Renal cortical epithelial cell (primary cell): ENCODE measurements at regions not wholly inside any gene's neighbourhood (a gene's known extent, or its start where the extent isn't known, plus 50 kb on each side); places are given as distances from the start of the nearest gene placed in this dataset.

Source experiments
- DNase-seq: peaks from one replicate; pipeline ENCODE4 v3.0.0-alpha.2; 2011; ENCODE audit warnings: low read depth

DNA sequence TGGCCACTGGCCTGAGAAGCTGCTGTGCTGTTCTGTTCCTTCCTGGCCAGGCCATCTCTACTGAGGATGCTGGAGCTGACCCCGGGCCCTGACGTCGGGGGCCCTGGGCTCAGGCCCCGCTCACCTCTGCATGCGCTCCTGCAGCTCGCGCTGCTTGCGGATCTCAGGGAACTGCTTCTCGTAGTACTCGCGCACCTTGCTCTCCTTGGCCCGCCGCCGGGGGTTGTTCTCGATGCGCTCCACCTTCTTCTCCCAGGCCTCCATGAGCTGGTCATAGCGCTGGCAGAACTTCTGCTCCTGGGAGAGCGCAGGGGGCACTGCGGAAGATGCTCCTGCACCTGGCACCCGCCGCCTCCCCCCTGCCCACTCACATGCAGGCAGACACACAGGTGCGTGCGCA, 135.6 kb downstream of the RFLNA start:
- no peak for DNase-seq

DNA sequence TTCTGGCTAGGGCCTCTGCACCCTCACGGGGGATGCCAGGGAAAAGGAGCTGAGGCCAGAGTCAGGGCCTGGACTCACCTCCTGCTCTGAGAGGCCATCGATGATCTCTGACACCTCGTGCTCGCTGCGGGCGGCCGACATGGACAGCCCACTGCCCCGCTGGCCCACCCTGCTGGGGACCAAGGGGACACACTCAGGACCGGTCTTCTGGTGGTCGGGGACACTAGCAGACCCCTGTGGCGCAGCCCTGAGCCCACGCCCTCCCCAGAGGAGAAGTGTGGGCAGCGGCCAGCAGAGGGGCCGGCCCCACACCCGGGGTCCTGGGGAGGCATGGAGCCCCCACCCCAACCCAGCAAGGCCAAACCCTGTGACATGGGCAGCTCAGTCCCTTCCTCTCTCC, 134.6 kb downstream of the RFLNA start:
- no peak for DNase-seq

DNA sequence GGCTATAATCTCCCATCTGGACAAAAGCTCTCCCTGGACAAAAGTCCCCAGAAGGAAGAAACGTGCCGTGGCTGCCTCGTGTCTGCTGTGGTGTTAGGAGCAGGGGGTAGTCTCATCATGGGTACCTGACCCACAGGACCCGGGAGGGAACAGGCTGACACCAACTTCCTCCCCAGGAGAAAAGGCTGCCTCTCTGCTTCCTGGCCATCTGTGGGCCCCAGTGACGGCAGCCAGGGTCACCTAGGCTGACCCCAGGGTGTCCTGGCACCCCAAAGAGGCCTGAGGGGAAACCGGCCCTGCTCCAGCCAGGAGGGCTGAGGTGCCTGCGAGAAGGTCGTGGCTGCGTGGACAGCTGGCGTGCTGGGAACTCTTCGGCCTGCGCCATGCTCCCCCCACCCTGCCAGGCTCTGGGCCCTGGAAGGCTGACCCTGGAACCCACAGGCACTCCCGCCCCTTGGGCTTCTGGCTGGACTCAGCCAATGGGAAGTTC, 133.9 kb downstream of the RFLNA start:
- DNase-seq, result no peak

DNA sequence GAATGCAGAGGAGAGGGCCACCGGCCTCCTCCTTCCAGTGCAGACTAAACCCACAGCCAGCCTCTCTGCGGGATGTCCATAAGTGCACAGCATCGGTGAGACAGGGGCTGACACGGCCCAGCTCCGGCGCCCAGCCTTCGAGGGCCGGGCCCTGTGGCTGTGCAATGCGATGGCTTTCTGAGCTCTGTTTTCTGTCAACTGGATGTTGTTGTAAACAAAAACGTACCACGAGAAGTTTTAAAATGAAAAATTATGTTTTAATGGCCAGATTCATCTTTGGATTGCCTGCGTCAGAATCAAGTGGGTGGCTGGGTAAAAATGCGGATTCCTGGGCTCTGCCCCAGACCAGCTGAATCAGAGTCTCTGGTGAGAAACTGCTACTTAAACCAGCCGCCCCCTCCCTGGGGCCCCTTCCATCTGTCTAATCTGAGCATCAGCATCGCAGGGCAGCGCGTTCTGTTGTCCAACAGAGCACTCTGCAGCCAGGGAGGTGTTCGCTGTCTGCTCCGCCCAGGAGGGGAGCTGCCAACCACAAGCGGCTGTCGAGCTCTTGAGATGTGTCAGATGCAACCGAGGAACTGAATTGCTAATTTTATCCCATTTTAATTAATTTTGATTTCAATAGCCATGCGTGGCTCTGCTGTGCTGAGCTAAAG, 133.4 kb downstream of the RFLNA start:
- DNase-seq, result no peak

DNA sequence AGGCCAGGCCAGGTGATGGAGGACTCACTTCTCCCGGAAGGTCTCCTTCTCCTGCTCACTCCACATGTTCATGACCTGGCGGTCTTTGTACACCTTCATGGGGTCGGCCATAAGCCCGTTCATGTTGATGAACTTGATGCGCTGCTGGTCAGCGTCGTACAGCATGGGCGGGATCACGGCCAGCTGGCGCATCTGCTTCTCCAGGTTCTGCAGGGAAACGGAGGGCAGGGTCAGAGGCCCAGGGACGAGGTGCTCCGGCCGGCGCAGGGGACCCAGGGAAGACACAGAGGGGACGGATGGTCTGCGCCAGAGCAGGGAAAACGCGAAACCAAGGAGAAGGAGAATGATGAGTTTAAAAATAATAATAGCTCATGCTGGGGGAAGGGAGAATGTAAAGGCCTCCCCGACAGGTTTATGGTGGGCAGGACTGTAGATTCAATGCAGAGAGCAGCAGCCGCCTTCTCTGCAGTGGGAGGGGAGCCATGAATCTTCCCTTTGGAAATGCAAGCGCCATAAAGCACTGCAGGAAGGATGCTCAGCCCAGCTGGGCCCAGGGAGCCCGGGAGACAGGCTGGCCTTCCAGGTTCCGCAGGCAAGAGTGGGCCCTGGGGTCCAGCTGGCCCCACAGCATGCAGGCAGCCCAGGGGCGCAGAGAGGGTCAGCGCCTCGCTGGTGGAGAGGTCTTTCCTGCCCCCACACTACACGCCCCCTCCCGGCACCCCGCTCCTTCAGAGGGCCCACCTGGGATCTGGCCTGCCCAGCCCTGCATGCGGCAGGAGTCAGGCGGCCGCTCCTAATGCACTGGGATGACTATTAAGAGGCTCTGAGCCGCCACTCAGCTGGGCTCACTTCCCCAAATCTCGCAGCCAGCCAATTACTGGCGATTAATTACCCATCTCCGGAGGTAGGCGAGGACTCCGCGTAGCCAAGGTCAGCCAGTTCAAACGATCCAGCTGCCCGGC, 132.0 kb downstream of the RFLNA start:
- DNase-seq, result no peak

DNA sequence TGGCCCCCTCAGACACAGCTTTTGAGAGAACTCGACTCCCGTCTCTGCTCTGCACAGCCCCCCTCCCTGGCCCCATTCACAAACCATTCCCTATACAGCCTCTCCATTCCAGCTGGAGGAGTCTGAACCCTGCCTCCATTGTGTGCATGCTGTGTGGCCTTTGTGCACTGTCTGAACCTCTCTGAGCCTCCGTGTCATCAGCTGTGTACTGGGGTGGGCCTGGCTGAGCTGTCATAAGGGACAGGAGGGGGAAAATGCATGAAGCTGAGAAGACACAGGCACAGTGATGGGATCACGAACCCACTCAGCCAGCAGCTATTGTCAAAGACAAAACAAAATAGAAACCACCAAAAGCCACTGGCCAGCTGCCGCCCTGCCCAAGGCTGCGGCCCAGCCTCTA, 130.8 kb downstream of the RFLNA start:
- DNase-seq, result no peak

DNA sequence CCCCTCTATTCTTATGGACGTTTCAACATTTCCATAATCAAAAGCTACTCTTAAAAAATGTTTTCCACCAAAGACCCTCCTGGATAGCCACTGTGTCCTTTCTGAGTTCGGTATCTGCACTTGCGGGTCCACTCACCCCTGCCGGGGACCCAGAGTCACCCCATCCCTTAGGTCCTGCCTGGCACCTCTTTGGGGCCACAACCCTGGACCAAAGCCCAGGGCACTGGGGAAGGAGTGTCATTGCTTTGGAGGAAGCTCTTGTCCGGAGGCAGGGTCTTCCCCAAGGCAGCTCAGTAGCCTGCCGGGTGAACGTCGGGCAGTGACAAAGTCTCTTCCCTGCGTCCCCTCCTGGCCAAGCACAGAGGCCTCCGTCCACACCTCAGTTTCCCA, 129.6 kb downstream of the RFLNA start:
- no peak for DNase-seq

DNA sequence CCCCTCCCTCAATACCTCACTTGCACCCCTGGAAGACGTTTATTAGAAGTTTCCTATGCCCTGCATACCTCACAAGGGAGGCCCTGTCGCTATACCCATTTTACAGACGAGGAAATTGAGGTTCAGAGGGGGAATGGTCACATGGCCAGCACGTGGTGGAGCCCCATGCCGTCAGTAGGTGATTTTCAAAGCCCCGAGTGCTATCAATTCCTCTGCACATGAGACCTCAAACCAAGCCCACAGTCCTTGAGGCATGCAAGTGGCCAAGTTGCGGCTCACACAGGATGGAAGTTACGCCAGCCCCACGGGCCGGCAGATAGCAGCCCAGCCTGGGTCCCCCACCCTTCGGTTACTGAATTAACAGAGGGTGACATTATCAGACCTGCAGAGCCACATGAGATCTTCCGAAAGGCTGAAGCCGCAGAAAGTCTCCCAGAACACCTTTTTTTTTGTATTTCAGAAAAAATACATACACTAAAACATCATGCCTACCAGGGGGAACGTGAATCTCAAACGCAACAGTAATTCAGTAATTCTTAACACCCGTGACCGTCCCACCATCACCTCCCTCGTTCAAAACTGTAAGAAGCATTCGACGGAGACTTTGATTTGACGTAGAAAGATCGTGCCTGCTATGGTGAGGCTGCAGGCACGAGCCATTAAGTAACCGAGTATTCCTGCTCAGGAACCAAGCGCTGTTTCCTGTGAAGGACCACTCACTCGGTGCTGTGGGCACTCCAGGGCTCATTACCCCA, 129.0 kb downstream of the RFLNA start:
- DNase-seq, result no peak

DNA sequence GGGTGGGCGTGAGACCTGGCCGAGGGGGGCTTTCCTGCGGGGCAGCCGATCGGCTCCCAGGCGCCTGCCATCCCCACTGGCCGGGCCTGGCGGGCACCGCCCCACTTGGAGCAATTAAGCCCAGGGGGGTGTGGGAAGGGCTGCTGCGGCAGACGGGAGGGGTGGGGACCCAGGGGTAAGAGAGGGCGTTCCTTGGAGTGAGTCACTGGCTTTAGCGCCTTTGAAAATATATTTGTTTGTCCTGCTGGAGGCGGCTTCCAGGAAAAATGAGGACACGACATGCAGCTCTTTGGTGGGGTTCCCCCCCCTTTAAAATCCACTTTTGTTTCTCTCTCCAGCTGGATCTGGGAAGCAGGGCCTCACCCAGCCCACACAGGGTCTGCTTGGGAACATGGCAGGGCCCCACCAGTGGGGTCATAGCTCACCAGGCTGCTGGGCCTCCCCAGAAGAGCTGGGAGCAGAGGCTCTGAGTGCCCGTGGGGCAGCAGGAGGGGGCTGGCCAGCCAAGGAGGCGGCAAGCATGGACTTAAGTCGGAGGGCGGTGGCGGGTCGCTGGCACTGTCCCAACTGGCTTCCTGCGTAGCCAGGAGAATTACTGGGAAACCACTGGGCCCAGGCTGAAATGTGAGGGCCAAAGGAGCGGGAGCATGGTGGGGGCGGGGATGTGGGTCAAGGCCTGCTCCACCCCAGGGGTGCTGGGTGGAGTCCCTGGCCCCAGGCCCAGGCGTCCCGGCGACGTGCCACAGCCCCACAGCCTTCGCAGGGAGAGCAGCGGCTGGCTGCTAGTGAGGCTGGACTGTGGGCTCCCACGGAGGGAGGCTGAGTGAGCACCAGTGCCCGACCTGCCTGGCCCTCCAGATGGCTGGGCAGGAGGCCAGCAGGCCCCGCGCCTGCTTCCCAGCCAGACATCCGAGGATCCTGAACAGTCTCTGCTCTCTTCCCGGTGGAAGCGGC, 128.0 kb downstream of the RFLNA start:
- peak; percentile 94 for DNase-seq

DNA sequence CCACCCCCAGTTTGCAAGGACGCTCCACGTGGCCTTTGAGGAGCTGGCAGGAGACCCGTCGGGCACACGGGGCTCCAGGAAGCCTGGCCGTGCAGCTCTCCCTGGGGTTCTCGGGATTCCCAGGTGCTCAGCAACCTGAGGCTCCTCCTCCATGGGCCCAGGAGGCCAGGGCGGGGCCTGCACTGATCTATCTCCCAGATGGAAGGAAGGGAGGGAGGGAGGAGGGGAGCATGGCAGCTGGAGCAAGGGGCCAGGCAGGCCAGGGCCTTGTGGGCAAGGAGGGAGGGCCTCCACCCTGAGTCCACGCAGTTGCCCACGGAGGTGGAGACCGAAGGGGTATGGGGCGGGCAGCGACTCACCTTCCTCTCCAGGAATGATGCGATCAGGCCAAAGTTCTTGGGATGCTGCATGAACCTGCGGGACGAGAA, 127.3 kb downstream of the RFLNA start:
- DNase-seq, result peak; percentile 28

DNA sequence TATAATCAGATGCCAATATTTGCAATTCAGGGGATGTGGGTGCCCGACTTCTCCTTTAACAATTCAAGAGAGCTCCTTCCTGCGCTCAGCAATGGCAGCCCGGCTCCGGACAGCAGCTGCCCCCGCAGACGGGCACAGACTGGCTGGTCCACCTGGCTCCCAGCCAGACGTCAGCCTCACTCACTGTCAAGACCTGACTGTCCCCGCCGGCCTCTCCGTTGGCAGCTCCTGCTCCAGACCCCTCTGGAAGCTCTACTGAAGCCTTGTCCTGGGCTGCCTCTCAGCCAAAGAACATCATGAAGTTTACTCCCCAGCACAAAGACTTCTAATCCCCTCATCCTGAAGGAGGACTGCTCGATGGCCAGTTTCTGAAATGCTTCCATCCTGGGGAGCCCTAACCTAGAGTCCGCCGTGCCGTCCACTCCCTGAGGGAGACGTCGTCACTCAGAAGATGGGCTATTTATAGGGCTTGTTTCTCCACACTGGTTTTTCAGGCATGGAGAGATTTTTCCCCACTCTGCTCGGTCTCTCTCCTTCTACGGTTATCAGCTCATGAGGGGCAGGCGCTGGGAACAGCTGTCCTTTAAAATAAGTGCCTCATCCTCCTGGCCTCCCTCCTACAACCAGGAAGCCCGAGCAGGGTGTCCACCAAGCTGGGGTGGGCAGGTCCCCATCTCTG, 126.2 kb downstream of the RFLNA start:
- no peak for DNase-seq

DNA sequence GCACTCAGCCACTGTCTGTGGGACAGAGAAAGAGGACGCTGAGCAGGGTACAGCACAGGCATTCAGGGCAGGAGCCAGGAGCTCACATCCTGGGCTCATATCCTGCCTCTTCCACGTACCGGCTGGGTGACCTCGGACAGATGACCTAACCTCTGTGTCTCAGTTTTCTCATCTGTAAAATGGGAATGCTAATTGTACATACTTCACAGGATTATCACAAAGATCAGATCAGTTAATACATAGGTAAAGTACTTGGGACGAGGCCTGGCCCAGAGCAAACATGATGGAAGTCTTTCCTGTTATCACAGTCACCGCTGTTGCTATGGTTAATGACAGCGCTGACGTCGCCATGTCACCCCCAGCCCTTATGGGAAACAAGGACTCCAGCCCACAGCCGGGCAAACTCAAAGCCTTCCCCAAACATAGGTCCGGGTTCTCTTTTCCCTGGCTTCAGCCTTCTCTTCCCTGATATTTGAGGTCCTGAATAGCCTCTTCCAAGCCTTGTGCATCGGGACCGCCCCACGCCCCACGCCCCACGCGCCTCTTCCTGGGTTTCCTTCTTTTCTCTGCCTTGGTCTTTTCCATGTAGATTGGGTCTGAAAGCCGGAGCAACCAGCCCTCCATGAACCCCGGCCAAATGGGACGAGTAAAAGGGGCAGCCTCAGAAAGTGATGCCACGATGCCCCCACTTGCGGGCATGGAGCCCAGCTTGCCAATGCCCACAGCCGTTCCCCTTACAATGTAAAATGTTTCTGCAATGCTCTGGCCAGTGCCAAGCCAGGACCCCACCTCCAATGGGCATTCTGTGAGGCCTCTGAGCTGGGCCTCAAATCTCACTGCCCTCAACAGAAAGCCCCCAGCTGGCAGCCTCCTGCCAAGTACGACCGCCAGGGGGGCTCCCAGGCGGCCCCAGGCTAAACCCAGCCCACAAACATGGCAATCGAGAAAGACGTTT, 125.4 kb downstream of the RFLNA start:
- no peak for DNase-seq

DNA sequence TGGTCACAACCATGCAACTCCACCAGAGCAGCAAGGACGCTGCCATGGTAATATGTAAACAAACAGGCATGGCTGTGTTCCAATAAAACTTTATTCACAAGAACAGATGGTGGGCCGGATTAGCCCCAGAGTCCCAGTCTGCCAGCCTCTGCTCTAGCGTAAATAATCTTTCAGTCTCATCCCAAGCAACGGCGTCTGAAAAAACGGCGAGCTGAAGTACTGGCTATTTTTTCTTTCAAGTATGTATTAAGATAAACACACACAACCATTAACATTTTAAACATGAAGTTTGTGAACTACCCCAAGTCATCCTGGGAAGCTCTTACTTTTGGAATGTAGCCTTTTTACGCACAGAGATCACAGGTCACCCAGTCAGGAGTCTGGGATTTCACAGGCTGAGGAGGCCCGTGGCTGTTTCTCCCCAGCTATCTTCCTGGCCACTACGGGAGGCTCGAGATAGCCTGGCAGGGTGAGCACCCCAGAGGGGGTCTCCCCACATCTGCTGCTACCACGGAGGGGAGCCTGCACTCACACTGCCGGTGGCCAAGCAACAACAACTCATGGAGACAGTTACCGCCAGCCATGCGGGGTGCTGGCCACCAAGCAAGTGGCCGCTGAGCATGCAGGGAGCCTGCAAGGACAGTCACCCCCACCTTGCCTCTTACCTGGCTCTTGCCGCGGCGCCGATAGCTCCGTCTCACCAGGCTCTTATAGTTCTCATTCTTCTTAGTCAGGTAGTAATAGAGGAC, 124.6 kb downstream of the RFLNA start:
- no peak for DNase-seq

DNA sequence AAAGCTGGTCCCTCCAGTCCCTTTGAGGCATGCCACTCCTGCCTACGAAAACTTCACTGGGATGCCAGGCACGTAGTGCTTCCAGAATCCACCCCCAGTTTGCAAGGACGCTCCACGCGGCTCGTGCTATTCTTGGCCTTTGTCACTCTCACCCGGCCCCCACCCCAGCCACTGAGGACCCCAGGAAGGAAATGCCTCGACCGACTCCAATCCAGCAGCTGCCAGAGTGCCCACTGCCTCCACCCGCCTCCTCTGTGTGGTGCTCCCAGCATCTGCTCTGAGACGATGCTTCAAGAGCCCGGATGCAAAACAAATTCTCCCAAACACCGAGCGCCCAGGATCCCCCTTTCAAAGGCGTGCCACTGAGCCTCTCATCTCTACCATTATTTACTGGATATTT, 123.9 kb downstream of the RFLNA start:
- no peak for DNase-seq

DNA sequence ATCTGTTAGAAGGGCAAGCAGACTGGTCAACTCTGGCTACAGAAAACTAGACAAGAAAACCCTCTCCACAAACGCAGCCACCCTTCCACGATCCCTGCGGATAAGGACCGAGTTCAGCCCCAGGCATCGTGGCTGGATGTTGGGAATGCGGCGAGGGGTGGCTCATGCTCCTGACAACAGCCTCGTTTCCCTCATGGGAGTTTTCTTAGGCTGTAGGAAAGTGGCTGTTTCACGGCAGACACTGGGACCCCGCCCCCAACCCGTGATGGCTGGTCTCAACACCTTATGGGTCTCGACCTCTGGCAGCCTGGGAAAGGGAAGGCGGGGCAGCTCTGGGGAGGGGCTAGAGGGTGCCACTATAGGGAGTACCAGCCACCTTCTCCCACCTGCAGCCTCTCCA, 123.3 kb downstream of the RFLNA start:
- DNase-seq, result no peak

DNA sequence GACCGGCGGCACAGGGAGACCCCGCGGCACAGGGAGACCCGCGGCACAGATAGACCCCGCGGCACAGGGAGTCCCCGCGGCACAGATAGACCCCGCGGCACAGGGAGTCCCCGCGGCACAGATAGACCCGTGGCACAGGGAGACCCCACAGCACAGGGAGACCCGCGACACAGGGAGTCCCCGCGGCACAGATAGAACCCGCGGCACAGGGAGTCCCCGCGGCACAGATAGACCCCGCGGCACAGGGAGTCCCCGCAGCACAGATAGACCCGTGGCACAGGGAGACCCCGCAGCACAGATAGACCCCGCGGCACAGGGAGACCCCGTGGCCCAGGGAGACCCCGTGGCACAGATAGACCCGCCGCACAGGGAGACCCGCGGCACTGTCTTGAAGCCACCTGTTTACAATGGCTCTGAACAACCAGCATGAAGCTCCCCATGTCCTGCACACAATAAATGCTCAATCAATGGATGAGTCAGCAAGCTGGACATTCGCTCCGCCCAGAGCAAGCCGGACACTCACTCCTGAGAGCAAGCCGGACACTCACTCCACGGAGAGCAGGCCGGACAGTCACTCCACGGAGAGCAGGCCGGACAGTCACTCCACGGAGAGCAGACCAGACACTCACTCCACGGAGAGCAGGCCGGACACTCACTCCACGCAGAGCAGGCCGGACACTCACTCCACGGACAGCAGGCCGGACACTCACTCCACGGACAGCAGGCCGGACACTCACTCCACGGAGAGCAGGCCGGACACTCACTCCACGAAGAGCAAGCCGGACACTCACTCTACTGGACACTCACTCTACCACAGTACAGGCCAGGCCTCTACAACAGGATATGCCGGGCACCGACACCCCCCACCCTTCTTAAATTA, 121.9 kb downstream of the RFLNA start:
- DNase-seq, result no peak

DNA sequence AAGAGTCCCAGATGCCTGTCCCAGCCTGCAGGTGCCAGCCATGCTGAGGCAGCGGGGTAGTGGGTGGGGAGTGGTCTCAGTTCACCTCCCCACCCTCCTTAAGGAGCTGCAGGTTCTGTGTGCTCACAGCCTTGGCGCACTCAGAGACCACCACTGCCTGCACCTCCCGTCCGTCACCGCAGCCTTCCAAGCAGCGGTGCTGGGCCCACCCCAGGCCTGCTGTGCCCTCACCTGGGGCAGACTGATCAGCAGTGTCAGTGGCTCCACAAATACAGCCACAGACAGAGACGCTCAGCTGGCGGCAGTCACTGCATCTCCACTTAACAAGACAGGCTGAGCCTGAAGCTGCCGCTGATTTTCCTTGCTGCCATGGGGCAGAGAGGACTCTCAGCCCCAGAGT, 120.2 kb downstream of the RFLNA start:
- no peak for DNase-seq

DNA sequence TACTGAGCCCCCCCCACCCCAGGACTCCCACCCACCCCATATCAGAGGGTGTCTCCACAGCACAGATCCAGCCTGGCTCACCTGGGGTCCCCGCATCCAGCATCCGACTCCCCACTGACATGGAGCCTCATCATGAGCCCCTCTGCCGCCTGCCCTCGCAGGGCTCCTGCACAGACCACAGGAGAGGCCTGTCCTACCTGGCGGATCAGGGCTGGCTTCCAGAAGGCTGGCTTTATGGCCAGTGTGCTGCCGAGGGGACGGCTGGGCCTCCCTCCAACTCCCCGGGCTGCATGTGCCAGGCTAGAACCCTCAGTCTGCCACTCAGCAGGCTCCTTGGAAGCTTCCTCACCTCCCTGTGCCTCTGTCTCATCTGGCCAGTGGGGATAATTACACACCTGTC, 119.0 kb downstream of the RFLNA start:
- DNase-seq, result no peak
